WTC11 (cell line): ENCODE measurements at regions not wholly inside any gene's neighbourhood (a gene's known extent, or its start where the extent isn't known, plus 50 kb on each side); places are given as distances from the start of the nearest gene placed in this dataset.

ENCODE experiments used
- ATAC-seq: fragments of 200-7000 bp; cut with Tn5 transposase; 2 replicates; pipeline ENCODE4 v1.10.0; 2021; ENCODE audit warnings: mild to moderate bottlenecking, moderate library complexity
- CTCF ChIA-PET: fragments of 300-600 bp; sonication (Branson Sonifier 250); formaldehyde crosslinking; loops from one replicate; lab custom pipeline; 2021; ENCODE audit warnings: antibody characterized with exemption; lab: Charles Lee
- POLR2A ChIA-PET: fragments of 350-600 bp; sonication (Branson Sonifier 250); formaldehyde crosslinking; loops from one replicate; lab custom pipeline; 2021; ENCODE audit warnings: antibody characterized with exemption; lab: Charles Lee
- DNase-seq: peaks from one replicate; pipeline ENCODE4 v3.0.0; 2021; ENCODE audit warnings: low spot score
- H3K27ac Mint-ChIP-seq: 2 replicates; pipeline ENCODE4 v1.8.0; 2021; ENCODE audit warnings: mixed read lengths
- H3K27me3 Mint-ChIP-seq: 2 replicates; pipeline ENCODE4 v1.8.0; 2021; ENCODE audit warnings: low read depth, mild to moderate bottlenecking, moderate library complexity, mixed read lengths
- H3K36me3 Mint-ChIP-seq: 2 replicates; pipeline ENCODE4 v1.8.0; 2021; ENCODE audit warnings: mixed read lengths
- H3K4me1 Mint-ChIP-seq: 2 replicates; pipeline ENCODE4 v1.8.0; 2022; ENCODE audit warnings: mixed read lengths
- H3K4me3 Mint-ChIP-seq: 2 replicates; pipeline ENCODE4 v1.8.0; 2021; ENCODE audit warnings: mild to moderate bottlenecking, moderate library complexity, mixed read lengths
- H3K9me3 Mint-ChIP-seq: 2 replicates; pipeline ENCODE4 v1.8.0; 2021; ENCODE audit warnings: mixed read lengths
- GRHL2 ChIP-seq: fragments of 250-450 bp; sonication (Bioruptor Pico); IDR thresholded peaks from 2 replicates; pipeline ENCODE4 v1.8.0; 2022; ENCODE audit warnings: mild to moderate bottlenecking, moderate library complexity; ENCODE audit not compliant: insufficient replicate concordance, severe bottlenecking
- GTF2I ChIP-seq: fragments of 250-450 bp; sonication (Bioruptor Pico); conservative IDR thresholded peaks from 2 replicates; pipeline ENCODE4 v1.4.0; 2021; ENCODE audit warnings: mild to moderate bottlenecking
- HMGA2 ChIP-seq: fragments of 250-450 bp; sonication (Bioruptor Pico); IDR thresholded peaks from 2 replicates; pipeline ENCODE4 v1.4.0; 2021; ENCODE audit warnings: mild to moderate bottlenecking, moderate library complexity
- IRF1 ChIP-seq: sonication (generic); formaldehyde crosslinking; IDR thresholded peaks from 2 replicates; pipeline ENCODE4 v1.8.0; 2023; ENCODE audit warnings: missing genetic modification reagents
- IRF2 ChIP-seq: sonication (generic); formaldehyde crosslinking; IDR thresholded peaks from 2 replicates; pipeline ENCODE4 v1.8.0; 2022; ENCODE audit warnings: low read depth, missing genetic modification reagents, borderline replicate concordance
- SMAD3 ChIP-seq: sonication (generic); formaldehyde crosslinking; IDR thresholded peaks from 2 replicates; pipeline ENCODE4 v1.8.0; 2022; ENCODE audit warnings: missing genetic modification reagents, mild to moderate bottlenecking, borderline replicate concordance
- SP1 ChIP-seq: sonication (generic); formaldehyde crosslinking; conservative IDR thresholded peaks from 2 replicates; pipeline ENCODE4 v1.8.1; 2022; ENCODE audit warnings: missing genetic modification reagents
- TEAD1 ChIP-seq: sonication (generic); formaldehyde crosslinking; IDR thresholded peaks from 2 replicates; pipeline ENCODE4 v1.8.0; 2022; ENCODE audit warnings: mild to moderate bottlenecking, missing genetic modification reagents
- ZBTB21 ChIP-seq: sonication (generic); formaldehyde crosslinking; IDR thresholded peaks from 2 replicates; pipeline ENCODE4 v1.8.1; 2023; ENCODE audit warnings: mild to moderate bottlenecking, missing genetic modification reagents, borderline replicate concordance
- ZNF317 ChIP-seq: sonication (generic); formaldehyde crosslinking; IDR thresholded peaks from 2 replicates; pipeline ENCODE4 v1.8.1; 2023; ENCODE audit warnings: low read depth, mild to moderate bottlenecking, moderate library complexity, missing genetic modification reagents, borderline replicate concordance
- ZNF396 ChIP-seq: fragments of 250-450 bp; sonication (Bioruptor Pico); IDR thresholded peaks from 2 replicates; pipeline ENCODE4 v1.8.0; 2021; ENCODE audit warnings: mild to moderate bottlenecking, moderate library complexity, borderline replicate concordance
- ZSCAN18 ChIP-seq: fragments of 250-450 bp; sonication (Bioruptor Pico); IDR thresholded peaks from 2 replicates; pipeline ENCODE4 v2.1.2; 2022; ENCODE audit warnings: mild to moderate bottlenecking, moderate library complexity
- TF ChIP-seq, protein P1 (sequence below): sonication (generic); formaldehyde crosslinking; IDR thresholded peaks from 2 replicates; pipeline ENCODE4 v1.8.1; 2022; ENCODE audit warnings: low read depth, mild to moderate bottlenecking, moderate library complexity, missing genetic modification reagents, borderline replicate concordance
- TF ChIP-seq, protein P2 (sequence below): sonication (generic); formaldehyde crosslinking; IDR thresholded peaks from 2 replicates; pipeline ENCODE4 v1.8.0; 2022; ENCODE audit warnings: mild to moderate bottlenecking, missing genetic modification reagents

DNA sequence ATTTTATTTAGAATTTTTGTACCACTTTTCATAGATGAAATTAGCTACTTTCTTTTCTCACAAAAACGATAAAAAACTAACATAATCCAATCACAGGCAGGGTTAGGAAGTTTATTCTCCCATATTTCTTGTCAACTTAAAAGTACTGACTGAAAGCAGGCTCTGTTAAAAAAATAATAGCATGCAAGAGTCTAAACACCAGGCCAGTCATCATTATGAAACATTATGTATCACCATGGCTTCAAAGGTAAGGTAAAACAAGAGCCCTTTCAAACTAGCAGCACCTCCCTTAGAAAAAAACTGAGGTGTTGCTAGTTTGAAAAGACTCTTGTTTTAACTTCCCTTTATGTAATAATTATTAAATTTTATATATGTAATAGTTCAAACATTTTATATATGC is 848.0 kb downstream of the RNF144A start:
- peaks cover 33% of the 10 kb centered on the region for H3K36me3 Mint-ChIP-seq
- no peak for DNase-seq
- no peak overlapping the region for H3K27ac Mint-ChIP-seq
- peaks cover 5% of the 10 kb centered on the region; the same call in 1 of the 2 replicates for H3K4me1 Mint-ChIP-seq
- ChIA-PET POLR2A (no interaction called here), CTCF (no interaction called here)
- ATAC-seq, result no peak
- H3K27me3 Mint-ChIP-seq, result peaks cover 7% of the 10 kb centered on the region; the same call in 1 of the 2 replicates
- H3K4me3 Mint-ChIP-seq, result no peak overlapping the region
- peaks cover 45% of the 10 kb centered on the region for H3K9me3 Mint-ChIP-seq
- no peak for TF ChIP-seq SP1
- 0 out of 2 replicates have a peak, but pooled peaks have one; percentile 15 for TF ChIP-seq HMGA2 (CRISPR knock-in tag)

DNA sequence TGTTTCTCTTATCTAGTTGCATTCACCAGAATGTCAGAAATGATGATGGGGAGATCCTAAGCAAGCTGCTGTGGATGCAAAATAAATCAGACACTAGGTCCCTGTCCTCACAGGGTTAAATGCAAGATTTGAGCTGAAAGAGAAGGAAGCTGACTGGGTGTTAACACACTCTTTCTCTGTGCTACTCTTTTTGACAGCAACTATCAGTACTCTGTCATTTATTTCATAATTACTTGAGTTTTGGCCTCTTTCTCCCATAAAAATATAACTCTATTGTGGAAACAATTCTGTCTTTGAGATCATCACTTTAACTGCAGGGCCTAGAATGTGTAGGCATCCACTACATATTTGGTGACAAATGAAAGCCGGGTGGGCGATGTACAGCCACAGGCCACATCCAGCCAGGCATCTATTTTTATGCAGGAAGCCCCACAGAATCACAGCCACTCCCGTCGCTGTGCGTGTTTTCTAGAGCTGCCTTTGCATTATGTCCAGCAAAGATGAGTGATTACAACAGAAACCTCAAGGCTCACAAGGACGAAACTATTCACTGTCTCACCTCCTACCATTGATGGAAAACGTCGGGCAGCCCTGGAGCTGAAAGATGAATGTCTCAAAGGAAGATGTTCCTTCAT is 849.0 kb downstream of the RNF144A start:
- ChIA-PET CTCF (no interaction called here), POLR2A (no interaction called here)
- Mint-ChIP-seq H3K36me3 (peaks cover 33% of the 10 kb centered on the region), H3K9me3 (peaks cover 45% of the 10 kb centered on the region), H3K4me3 (no peak overlapping the region), H3K27ac (no peak overlapping the region), H3K4me1 (peaks cover 9% of the 10 kb centered on the region), H3K27me3 (peaks cover 7% of the 10 kb centered on the region; the same call in 1 of the 2 replicates)
- TF ChIP-seq ZNF396 (CRISPR knock-in tag), result no peak
- no peak for TF ChIP-seq IRF1 (CRISPR knock-in tag)
- TF ChIP-seq IRF2 (CRISPR knock-in tag), result no peak
- TF ChIP-seq GTF2I (CRISPR knock-in tag), result no peak
- no peak for TF ChIP-seq ZSCAN18 (CRISPR knock-in tag)
- TF ChIP-seq SMAD3 (CRISPR knock-in tag), result no peak
- no peak for TF ChIP-seq GRHL2 (CRISPR knock-in tag)
- TF ChIP-seq SP1, result no peak
- TF ChIP-seq, protein P1, sequence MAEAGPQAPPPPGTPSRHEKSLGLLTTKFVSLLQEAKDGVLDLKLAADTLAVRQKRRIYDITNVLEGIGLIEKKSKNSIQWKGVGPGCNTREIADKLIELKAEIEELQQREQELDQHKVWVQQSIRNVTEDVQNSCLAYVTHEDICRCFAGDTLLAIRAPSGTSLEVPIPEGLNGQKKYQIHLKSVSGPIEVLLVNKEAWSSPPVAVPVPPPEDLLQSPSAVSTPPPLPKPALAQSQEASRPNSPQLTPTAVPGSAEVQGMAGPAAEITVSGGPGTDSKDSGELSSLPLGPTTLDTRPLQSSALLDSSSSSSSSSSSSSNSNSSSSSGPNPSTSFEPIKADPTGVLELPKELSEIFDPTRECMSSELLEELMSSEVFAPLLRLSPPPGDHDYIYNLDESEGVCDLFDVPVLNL (CRISPR knock-in tag), result no peak
- no peak for TF ChIP-seq ZNF317 (CRISPR knock-in tag)
- TF ChIP-seq, protein P2, sequence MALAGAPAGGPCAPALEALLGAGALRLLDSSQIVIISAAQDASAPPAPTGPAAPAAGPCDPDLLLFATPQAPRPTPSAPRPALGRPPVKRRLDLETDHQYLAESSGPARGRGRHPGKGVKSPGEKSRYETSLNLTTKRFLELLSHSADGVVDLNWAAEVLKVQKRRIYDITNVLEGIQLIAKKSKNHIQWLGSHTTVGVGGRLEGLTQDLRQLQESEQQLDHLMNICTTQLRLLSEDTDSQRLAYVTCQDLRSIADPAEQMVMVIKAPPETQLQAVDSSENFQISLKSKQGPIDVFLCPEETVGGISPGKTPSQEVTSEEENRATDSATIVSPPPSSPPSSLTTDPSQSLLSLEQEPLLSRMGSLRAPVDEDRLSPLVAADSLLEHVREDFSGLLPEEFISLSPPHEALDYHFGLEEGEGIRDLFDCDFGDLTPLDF (CRISPR knock-in tag), result no peak
- TF ChIP-seq ZBTB21 (CRISPR knock-in tag), result no peak
- no peak for ATAC-seq
- DNase-seq, result no peak

DNA sequence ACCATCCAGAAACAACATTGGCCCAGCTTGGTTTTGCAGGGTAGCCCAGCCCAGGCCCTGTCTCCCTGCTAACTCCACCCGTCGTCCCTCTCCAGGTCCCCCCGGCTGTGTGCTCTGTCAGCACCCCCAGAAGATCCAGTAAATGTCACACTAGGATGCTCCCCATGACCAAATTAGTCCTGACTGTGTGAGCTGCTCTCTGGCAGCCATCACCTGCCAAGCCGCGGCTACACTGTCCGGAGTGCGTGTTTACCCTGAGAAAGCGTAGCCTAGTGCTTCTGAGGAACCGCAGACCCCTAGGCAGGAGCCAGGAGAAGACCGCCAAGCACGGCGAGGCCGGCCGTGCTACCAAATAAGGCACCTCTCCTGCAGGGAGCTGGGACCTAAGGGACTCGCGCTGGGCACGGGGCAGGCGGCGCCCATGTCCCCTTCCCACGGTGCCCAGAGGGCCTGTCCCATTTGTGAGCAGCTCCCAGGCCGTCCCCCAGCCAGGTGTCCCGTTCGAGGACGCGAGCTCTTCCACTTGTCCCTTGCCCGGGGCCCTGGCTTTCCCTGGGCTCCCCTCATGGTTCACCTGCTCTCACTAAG is 849.9 kb downstream of the RNF144A start:
- ChIA-PET CTCF (no interaction called here), POLR2A (no interaction called here)
- Mint-ChIP-seq H3K36me3 (peaks cover 33% of the 10 kb centered on the region), H3K9me3 (peaks cover 42% of the 10 kb centered on the region), H3K27me3 (peaks cover 7% of the 10 kb centered on the region; the same call in 1 of the 2 replicates), H3K4me1 (peaks cover 15% of the 10 kb centered on the region), H3K27ac (no peak overlapping the region), H3K4me3 (no peak overlapping the region)
- ATAC-seq (no peak), DNase-seq (no peak)
- no peak for TF ChIP-seq TEAD1 (CRISPR knock-in tag)
